Hypothalamus (tissue), 51 donors: ENCODE measurements at regions not wholly inside any gene's neighbourhood (a gene's known extent, or its start where the extent isn't known, plus 50 kb on each side); places are given as distances from the start of the nearest gene placed in this dataset.

Experiments used
- DNase-seq, 51 donors: peaks; one replicate each; lab custom pipeline; 2025; lab: John Stamatoyannopoulos, UW

DNA sequence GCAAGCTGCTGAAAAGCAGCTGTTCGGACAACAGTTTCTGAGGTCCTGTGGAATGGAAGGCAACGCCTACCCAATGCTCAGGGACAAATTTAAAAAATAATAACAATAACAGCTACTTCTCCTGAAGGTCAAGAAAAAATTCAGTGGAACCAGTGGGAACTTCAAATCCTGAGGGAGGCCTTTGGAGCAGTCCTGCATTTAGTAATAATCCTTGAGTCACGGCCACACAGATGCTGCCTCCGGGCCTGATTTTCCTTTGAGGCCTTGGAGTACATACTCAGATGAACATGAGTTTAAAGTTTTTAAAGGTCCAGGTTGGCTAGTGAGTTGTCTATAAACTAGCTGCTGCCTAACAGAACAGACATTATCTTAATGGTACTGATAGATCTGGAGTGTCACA is 268.0 kb downstream of the MSRB3 start:
- no peak for DNase-seq

DNA sequence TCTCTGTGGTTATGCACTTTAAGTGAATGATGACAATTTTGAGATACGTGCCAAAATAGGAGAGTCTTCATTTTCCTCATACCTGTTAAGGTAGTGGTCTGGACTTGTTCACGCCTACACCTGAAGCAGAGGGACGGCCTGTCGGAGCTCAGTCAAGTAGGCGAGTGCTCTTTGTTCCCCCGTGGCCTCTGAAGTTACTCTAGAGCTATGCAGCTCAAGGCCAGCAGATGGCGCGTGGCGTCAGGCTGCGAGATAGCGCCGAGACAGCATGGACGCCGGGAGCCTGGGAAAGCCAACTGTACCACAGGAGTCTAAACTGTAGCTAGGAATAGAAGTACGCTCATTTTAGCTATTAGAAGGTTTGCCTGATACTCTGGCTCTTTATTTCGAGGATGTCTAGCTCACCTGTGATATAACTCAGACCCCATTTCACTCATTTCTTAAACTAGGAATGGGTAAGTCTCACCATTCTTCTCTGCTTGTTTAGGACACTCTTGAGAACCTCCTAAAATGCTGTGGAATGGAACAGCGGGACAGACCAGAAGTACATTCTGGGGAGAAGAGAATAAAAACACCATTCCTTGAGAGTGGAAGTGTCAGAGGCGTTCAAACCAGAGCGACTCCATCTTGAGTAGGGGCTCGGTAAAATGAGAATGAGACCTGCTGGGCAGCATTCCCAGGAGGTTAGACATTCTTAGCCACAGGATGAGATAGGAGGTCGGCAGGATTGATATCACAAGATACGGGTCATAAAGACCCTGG is 267.4 kb upstream of the HMGA2 start:
- DNase-seq = peak in 46 of 51 donors; percentile 0 to 71 (median 34)

DNA sequence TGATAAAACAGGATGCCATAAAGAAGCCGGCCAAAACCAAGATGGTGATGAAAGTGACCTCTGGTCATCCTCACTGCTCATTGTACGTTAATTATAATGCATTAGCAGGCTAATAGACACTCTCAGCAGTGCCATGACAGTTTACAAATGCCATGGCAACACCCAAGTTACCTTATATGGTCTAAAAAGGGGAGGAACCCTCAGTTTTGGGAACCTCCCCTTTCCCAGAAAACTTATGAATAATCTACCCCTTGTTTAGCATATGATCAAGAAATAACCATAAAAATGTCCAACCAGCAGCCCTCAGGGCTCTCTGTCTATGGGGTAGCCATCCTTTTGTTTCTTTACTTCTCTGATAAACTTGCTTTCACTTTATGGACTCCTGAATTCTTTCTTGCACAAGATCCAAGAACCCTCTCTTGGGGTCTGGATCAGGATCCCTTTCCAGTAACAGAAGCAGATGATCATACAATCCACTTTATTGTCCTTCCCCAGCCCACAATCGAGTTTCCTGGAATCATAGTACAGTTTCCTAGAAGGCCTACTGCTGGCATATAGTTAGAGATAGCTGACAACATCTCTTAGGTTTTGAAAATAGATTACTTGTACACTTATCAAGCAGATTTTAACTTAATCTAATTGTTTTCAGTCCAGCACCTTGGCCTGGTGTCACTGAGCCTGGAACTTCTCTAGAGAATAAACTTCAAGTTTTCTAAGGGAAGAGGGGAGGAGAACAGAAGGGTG is 266.7 kb upstream of the HMGA2 start:
- DNase-seq = no peak

DNA sequence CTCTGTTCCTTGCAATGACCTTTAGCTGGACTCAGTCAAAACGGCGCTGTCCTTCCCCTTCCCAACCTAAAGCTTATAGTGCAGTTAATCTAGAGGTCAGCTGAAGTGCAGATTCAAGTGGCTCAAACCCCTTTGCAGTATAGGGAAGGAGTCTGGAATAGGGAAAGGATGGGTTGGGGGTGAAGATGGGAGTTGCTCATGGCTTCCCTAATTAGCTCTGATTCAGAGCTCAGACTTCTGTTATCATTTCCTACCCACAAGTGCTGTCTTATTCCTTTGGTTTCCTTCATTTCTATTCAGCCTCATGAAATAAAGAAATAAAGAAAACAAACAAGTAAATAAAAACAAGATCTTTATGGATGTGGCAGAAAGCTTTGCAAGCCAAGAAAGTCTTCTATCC is 264.0 kb upstream of the HMGA2 start:
- no peak for DNase-seq

DNA sequence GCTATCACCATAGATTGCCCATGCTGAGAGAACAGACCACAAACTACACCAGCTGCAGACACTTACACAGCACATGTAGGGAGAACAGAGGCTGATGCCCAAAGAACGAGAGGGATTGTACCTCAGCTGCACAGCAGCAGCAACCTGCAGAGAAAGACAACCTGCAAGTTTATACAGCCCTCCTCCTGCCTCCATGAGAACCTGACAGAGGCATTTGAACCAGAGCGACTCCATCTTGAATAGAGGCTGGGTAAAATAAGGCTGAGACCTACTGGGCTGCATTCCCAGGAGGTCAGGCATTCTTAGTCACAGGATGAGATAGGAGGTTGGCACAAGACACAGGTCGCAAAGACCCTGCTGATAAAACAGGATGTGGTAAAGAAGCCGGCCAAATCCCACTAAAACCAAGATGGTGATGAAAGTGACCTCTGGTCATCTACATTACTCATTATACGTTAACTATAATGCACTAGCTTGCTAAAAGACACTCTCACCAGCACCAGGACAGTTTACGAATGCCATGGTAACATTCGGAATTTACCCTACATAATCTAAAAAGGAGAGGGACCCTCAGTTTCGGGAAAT is 262.4 kb upstream of the HMGA2 start:
- no peak for DNase-seq

DNA sequence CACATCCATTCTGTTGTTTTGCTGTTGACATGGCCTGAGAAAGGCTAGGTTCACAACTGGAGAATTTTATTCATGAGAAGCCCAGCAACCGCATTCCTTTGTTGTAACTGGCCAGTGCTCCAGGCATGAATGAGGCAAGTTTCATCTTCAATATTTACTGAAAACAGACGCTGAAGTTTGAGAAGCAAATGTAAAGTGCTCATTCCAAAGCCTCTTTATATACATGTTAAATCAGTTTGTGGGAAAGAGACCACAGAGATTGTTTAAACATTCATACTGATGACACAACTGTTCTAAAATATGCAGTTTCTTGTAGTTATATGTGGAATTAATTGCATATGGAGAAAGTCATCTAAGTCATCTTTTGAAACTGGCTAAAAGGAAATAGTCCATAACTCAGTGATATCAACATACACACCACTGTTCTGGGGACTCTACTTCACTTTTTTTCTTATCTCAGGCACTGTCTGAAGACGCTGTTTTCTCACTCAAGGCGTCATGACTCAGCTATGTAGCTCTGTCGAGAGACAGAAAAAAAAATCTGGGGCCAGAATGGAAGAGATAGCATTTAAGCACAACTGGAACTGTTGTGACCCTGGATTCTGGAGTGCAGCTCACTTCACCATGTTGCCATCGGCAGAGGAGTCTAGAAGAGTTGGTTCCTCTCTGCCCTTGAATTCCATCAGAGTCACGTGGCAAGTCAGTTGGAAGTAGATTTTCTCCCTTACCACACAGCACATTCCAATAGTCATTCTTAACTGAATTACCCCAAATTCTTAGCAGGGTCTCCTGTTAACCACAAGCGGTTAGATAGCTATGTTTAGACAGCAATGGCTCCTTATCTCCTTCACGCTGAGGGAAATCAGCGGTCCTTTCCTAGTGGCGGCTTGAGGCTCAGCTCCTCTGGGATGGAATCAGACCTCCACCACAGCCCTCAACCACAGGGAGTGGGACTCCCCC is 258.4 kb upstream of the HMGA2 start:
- no peak for DNase-seq

DNA sequence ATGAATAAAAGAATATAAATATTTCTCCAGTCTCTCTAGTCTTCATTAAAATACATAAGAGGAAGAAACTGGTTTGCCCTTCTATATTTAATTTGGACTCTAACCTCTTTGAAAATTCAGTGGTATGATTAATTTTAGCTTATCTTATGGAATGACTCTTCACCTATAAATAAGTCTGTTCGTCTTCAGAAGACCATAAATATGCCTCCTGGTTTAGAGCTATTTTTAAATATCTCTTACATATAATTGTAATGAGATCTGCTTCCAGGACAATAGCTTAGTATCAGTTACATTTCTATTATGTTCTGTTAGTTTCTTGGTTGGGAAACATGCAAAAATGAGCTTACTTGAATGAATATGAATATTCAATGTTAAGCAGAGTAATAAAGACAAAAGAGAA is 257.5 kb upstream of the HMGA2 start:
- no peak for DNase-seq

DNA sequence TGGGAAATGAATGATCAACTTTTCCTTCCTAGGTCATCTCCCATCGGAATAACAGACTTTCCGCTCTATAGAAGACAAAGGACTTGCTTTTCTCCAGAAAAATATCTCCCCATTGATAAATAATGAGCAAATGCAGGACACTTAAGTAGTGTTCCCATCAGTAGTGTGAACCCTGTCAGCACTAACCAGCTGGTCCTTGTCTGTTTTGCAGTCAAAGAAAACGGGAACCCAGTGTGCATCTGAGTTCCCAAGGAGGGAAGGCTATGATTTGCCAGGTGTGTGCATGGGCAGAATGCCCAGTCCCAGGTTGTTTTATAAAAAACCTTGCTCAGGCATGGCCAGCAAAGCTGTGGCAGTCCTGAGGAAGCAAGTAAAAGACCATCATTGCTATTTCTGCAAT is 256.5 kb upstream of the HMGA2 start:
- DNase-seq = no peak

DNA sequence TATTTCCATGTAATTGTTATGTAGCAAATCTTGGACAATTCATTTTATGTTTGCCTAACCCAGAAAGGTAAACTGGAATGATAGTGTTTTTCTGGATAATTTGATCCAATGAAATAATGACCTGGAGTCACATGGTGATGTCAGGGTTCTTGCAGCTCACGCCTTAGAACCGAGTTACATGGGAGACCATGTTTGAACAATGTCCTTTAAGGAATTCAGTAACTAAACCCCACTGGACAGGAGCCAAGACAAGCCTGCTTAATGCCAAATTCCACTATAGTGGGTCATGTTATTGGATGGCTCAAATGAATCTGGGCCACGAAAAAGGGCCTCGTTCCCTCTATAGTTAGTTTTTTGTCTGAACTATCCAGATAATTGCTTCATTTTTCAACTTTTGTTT is 255.8 kb upstream of the HMGA2 start:
- no peak for DNase-seq

DNA sequence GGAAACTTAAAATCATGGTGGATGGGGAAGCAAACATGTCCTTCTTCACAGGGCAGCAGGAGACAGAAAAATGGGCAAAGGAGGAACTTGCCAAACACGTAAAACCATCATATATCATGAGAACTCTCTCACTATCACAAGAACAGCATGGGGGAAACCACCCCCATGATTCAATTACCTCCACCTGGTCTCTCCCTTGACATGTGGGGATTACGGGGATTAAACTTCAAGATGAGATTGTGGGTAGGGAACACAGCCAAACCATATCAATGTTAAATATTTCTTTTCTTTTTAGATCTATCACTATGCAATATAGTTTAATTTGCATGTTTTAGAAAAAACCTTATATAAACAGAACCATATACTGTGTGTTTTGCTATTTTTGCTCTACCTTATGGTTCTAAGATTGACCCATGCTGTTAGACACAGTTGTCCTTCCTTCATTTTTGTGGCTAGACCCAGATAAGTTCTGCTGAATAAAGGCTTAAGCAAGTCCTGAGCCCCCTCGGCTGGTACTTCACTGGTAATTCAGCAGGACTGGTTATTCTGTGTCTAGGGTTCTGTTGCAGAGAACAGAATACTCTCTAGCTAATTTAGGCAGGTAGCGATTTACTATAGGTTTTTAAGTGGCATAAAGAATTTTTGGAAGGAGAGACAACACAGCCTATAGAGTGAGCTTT is 253.7 kb upstream of the HMGA2 start:
- no peak for DNase-seq

DNA sequence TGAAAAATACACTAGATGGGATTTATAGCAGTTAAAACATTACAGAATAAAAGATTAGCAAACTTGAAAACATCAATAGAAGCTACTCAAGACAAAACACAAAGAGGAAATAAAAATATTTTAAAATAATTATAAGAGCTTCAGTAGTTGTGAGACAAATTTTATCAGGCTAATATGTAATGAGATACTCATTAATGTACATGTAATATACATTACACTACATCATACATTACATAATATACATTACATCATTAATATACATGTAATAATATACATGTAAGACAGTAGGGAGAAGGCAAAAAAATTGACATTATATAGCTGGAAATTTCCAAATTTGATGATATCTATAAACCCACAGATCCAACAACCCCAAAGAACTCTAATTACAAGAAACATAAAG is 249.4 kb upstream of the HMGA2 start:
- DNase-seq = no peak

DNA sequence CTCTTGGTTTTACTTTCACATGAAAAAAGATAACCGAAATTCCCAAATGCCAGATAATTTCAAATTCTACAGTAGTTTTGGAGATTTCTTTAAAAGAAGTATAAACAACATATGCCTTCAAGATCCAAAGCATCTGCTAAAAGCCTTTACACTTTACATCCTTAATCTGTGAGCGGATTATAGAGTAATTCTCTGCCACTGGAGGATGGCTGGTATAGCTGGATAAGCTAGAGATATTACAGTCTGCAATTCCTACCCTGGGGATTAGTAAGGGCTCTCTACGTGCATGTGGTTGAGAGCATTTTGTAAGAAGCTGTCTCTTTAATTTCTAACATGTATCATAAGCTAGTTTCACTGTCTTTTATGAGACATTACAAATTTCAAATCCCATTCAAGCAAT is 240.3 kb upstream of the HMGA2 start:
- no peak for DNase-seq

DNA sequence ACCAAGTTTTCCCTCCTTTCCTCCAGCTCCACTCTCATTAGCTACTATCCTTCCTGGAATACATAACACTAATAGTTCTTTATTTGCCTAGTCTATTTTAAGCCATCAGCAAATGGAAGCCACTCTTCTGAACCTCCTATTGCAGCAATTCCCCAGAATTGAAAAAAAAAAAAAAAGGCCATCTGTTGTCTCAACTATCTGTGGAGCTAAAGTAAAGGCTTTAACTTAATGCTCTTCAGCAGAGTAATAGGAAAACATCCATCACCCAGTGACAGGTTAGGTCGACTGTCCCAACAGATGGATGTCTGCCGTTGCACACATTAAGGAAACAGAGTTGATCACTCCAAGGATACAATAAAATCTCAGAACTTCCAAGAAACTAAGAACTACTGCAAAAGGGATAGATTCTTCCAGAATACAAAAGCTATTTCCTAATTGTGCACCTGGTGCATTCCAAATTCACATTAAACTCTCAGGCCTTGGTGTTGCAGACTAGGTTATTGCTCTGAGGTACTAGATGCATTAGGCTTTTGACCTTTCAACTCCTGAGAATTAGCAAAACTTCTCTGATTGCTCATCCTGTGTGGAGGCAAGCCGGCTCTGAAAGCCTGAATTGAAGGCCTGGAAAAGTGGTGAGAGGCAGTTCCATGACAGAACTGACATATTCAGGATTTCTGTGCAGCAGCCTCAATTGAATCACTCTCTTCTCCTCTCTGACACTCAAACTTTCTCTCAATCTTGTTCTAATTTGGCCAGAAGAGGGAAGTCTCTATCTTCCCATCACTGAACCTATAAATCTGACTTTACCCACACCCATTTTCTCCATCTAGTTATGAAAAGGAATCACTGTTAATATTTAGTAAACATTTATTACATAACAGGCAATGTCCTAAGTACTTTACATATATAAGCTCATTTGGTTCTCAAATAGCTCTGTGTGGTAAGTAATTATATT is 238.4 kb upstream of the HMGA2 start:
- no peak for DNase-seq

DNA sequence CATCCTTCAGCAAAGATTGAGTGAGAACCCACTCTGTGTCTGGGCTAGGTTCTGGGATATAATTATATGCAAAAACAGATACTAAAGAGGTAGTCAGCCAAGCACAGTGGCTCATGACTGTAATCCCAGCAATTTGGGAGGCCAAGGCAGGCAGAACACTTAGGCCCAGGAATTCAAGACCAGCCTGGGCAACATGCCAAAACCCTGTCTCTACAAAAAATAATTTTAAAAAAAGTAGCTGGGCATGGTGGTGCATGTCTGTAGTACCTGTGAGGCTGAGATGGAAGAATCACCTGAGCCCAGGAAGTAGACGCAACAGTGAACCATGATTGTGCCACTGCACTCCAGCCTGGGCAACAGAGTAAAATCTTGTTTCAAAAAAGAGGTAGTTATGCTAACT is 237.5 kb upstream of the HMGA2 start:
- no peak for DNase-seq

DNA sequence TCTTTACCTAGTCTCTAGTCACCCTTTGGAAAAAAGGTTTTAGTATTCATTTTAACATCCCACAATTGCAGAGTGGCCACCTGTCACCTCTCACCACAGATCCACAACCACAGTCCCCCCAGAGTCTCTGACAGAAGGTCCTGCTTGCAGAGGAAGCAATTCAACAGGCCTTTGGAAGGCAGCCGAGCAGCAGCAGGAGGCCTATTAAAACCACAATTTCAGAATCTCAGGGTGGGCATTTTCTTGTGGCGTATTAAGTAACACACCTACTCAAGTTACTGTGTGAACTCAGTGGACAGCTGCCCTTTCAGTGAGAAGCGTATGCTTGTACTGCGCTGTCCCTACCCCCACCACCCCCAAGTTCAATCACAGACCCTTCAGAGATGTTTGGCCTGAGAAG is 234.0 kb upstream of the HMGA2 start:
- DNase-seq = no peak

DNA sequence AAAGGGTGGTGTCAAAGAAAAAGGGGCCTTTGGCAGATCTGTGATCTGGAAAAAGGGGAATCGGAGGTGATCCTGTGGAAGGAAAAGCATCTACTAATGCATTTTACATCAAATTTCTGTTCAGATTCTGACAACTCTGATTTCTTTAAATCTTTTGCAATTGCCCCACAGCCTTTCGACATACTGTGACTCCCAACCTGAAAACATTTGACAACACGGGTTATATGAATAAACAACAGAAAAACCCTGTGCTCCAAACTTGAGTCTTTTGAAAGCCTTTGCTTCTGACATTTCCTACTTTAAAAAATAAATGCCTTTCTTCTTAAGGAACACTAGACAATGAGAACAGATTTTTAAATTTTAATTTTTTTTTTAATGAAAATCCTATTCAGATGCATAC is 231.9 kb upstream of the HMGA2 start:
- no peak for DNase-seq

DNA sequence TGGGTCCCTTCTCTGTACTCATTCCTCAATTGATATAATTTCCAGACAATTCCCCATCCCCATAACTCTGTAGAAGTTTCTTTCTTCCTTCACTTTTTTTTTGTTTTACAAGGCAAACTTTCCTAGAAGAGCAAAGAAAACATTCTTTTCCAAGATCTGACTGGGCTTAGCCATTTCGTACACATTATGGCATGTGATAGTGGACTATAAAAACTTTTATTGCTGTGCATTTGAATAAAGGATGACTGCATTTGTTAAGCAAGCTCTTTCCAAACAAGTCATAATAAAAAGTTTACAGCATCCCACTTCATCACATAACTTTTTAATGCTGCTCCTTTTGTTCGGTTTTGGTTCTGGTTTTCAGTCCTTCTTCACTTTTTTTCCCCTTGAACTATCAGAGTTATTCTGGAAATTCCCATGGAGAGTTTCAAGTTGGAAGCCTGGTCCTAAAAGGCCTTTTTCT is 231.0 kb upstream of the HMGA2 start:
- no peak for DNase-seq

DNA sequence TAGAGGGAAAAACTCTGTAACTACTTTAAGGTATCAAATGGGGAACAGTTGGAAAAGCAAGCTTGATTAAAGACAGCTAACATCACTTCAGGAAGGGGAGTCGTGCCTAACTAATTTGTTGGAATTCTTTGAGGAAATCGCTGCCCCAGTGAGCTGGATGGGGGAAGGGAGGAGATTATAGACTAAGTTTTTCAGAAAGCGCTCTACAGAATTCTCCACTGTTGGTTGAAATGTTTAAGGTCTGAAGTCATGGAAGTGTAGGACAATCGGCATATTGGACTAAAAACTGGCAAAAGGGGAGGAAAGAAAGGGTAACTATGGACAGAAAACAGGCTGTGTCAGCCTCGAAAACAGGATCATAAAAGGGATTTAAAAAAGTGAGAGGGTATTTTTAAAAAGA is 229.9 kb upstream of the HMGA2 start:
- no peak for DNase-seq

DNA sequence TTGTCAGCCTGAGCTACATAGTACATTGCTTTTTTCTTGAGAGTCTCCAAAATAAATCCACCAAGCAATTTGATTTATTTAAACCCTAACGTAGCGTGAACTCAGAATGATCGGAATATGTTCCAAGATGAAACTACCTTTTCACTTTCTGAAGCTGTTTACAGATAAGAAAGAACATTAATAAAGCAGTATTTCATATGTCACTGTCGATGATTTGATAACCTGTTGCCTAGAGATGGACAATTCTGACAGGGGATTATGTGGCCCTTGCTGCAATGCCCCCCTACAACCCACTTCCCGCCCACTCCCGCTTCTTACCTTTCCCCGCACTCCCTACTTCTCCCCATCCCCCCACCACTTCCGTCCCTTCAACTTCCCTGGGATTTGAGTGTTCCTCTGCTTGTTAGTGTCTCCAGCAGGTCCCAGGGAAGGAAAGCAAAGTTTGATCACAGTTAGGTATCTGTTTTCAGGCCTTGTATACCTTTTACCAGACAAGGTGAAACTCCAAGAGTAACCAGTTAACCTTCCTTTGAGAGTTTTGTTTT is 229.2 kb upstream of the HMGA2 start:
- no peak for DNase-seq
